ENCODE measurements at regions not wholly inside any gene's neighbourhood (a gene's known extent, or its start where the extent isn't known, plus 50 kb on each side); places are given as distances from the start of the nearest gene placed in this dataset.

DNA sequence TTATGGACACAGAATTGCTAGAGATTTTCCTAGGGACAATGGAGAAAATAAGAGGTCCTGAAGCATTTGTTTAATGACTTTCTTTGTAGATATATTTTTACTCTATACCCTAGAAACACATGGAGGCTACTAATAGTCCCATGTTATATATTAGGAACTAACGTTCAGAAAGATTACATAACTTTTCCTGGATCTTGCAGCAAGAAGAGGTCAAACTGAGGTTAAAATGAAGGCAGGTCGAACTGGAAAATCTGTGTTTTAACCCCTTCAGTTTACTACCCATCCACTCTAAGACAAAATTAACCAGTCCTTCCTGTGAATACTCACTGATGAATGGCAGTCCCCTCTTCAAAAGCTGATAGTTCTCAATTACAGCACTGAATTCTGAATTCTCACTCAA is 1415.8 kb upstream of the CELF4 start:
- WGBS, 2 donors: 6 to 9% methylated on average over 2 of the region's 2 CpGs
- TF ChIP-seq POLR2AphosphoS5 (IDR thresholded peaks at IDR 0.05): no peak
- TF ChIP-seq, protein P1, sequence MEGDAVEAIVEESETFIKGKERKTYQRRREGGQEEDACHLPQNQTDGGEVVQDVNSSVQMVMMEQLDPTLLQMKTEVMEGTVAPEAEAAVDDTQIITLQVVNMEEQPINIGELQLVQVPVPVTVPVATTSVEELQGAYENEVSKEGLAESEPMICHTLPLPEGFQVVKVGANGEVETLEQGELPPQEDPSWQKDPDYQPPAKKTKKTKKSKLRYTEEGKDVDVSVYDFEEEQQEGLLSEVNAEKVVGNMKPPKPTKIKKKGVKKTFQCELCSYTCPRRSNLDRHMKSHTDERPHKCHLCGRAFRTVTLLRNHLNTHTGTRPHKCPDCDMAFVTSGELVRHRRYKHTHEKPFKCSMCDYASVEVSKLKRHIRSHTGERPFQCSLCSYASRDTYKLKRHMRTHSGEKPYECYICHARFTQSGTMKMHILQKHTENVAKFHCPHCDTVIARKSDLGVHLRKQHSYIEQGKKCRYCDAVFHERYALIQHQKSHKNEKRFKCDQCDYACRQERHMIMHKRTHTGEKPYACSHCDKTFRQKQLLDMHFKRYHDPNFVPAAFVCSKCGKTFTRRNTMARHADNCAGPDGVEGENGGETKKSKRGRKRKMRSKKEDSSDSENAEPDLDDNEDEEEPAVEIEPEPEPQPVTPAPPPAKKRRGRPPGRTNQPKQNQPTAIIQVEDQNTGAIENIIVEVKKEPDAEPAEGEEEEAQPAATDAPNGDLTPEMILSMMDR (IDR thresholded peaks at IDR 0.05): no peak
- TF ChIP-seq EP300 (IDR thresholded peaks at IDR 0.05): no peak
- no peak for TF ChIP-seq POLR2A (IDR thresholded peaks at IDR 0.05)
- DNase-seq: no peak
- H3K4me1 ChIP-seq: no peaks in the 10 kb centered on the region
- no peak overlapping the region for H3K4me3 ChIP-seq
- H3K27me3 ChIP-seq: no peaks in the 10 kb centered on the region
- H3K36me3 ChIP-seq: no peaks in the 10 kb centered on the region
- H3K9me3 ChIP-seq: peaks cover 0 to 3% (median 0%) of the 10 kb centered on the region in 4 donors
- no peak overlapping the region for H3K27ac ChIP-seq
- no peak for ATAC-seq (ENCODE audit: low FRiP score in 2 of 2)

DNA sequence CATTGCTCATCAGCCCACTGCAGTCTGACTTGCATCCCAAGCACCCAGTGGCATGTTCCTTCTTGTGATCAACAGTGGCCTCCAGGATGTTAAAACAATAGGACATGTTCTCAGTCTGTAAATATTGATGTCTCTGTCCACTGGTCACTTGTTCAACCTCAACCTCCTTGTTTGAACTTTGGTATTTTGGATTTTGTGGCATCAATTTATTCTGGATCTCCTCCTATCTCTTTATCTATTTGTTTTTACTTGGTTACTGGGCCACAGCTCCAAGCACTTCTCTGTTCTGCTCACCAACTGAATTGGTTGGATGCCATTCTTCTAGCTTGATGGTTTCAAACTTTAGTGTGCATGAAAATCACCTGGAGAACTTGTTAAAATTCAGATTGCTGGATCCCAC is 1414.8 kb upstream of the CELF4 start:
- no peaks in the 10 kb centered on the region for H3K36me3 ChIP-seq
- peaks cover 0 to 3% (median 0%) of the 10 kb centered on the region in 4 donors for H3K9me3 ChIP-seq
- DNase-seq: no peak
- no peak for ATAC-seq (ENCODE audit: low FRiP score in 2 of 2)
- no peak overlapping the region for H3K4me3 ChIP-seq
- no peaks in the 10 kb centered on the region for H3K27me3 ChIP-seq
- TF ChIP-seq POLR2AphosphoS5 (IDR thresholded peaks at IDR 0.05): no peak
- no peak for TF ChIP-seq EP300 (IDR thresholded peaks at IDR 0.05)
- TF ChIP-seq, protein P1 (IDR thresholded peaks at IDR 0.05): no peak
- no peak for TF ChIP-seq POLR2A (IDR thresholded peaks at IDR 0.05)
- no peaks in the 10 kb centered on the region for H3K4me1 ChIP-seq
- no peak overlapping the region for H3K27ac ChIP-seq

- Histone ChIP-seq H3K27ac (no peak overlapping the region), H3K27me3 (no peaks in the 10 kb centered on the region), H3K36me3 (no peaks in the 10 kb centered on the region), H3K4me1 (no peaks in the 10 kb centered on the region), H3K4me3 (no peak overlapping the region), H3K9me3 (no peaks in the 10 kb centered on the region)
- WGBS, 2 donors: 94 to 96% methylated on average over 1 of the region's 1 CpG
- ATAC-seq (ENCODE audit: low FRiP score in 2 of 2) (no peak), DNase-seq (no peak)
- TF ChIP-seq, protein P1 (IDR thresholded peaks at IDR 0.05): no peak
- TF ChIP-seq POLR2AphosphoS5 (IDR thresholded peaks at IDR 0.05) (no peak), POLR2A (IDR thresholded peaks at IDR 0.05) (no peak), EP300 (IDR thresholded peaks at IDR 0.05) (no peak)
These were observed 1407.0 kb upstream of the CELF4 start for GRCh38 chr18:38972571-38972970.

- WGBS, 2 donors: 64 to 70% methylated on average over 7 of the region's 7 CpGs
- no peak for ATAC-seq (ENCODE audit: low FRiP score in 2 of 2)
These were observed 1406.3 kb upstream of the CELF4 start for GRCh38 chr18:38971881-38972280.

GRCh38 chr18:38966841-38967240 is 1401.2 kb upstream of the CELF4 start:
- Histone ChIP-seq H3K27ac (no peak overlapping the region), H3K4me1 (no peaks in the 10 kb centered on the region), H3K4me3 (no peak overlapping the region), H3K36me3 (no peaks in the 10 kb centered on the region), H3K27me3 (no peaks in the 10 kb centered on the region), H3K9me3 (no peaks in the 10 kb centered on the region)
- ATAC-seq (ENCODE audit: low FRiP score in 2 of 2) (no peak), DNase-seq (no peak)
- TF ChIP-seq, protein P1 (IDR thresholded peaks at IDR 0.05): no peak

More at GRCh38 chr18:38971881-38972280, 1406.3 kb upstream of the CELF4 start:
- TF ChIP-seq POLR2AphosphoS5 (IDR thresholded peaks at IDR 0.05) (no peak), EP300 (IDR thresholded peaks at IDR 0.05) (no peak), POLR2A (IDR thresholded peaks at IDR 0.05) (no peak)
- TF ChIP-seq, protein P1 (IDR thresholded peaks at IDR 0.05): no peak
- Histone ChIP-seq H3K4me3 (no peak overlapping the region), H3K27ac (no peak overlapping the region), H3K27me3 (no peaks in the 10 kb centered on the region), H3K4me1 (no peaks in the 10 kb centered on the region), H3K36me3 (no peaks in the 10 kb centered on the region), H3K9me3 (no peaks in the 10 kb centered on the region)
- no peak for DNase-seq
